ENCODE measurements at regions not wholly inside any gene's neighbourhood (a gene's known extent, or its start where the extent isn't known, plus 50 kb on each side); places are given as distances from the start of the nearest gene placed in this dataset.

GRCh38 chr3:153856932-153857331 lies 264.3 kb upstream of the ARHGEF26 start:
- no peak for TF ChIP-seq CTCF (IDR thresholded peaks at IDR 0.05)
- no peak for TF ChIP-seq POLR2A (IDR thresholded peaks at IDR 0.05)
